GM20000 (cell line): ENCODE measurements at regions not wholly inside any gene's neighbourhood (a gene's known extent, or its start where the extent isn't known, plus 50 kb on each side); places are given as distances from the start of the nearest gene placed in this dataset.

ENCODE experiments used
- DNase-seq: peaks from one replicate; pipeline ENCODE4 v3.0.0; 2012; ENCODE audit warnings: low spot score
- TF ChIP-seq, protein P1 (sequence below): IDR thresholded peaks from 2 replicates; pipeline ENCODE4 v1.5.1; 2012; ENCODE audit warnings: mild to moderate bottlenecking, control low read depth; ENCODE audit errors: extremely low read depth, missing control alignments

DNA sequence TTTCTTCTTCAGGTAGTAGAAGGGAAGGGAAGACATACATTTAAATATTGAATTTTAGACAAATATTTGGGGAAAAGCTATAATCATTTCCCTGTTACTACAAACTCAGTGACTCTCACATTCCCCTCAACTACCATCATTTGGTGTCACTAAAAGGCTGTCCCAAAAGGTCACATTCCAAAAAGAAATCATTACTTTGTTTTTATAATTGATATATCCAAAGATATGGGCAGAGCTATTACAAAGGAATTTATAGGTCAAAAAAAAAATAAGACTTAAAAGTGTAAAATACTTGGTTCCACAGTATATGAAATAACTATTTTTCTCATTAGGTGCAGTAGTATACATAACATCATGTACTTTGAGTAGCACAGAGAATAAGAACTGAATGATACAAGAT lies 751.4 kb downstream of the KCNA4 start:
- TF ChIP-seq, protein P1, sequence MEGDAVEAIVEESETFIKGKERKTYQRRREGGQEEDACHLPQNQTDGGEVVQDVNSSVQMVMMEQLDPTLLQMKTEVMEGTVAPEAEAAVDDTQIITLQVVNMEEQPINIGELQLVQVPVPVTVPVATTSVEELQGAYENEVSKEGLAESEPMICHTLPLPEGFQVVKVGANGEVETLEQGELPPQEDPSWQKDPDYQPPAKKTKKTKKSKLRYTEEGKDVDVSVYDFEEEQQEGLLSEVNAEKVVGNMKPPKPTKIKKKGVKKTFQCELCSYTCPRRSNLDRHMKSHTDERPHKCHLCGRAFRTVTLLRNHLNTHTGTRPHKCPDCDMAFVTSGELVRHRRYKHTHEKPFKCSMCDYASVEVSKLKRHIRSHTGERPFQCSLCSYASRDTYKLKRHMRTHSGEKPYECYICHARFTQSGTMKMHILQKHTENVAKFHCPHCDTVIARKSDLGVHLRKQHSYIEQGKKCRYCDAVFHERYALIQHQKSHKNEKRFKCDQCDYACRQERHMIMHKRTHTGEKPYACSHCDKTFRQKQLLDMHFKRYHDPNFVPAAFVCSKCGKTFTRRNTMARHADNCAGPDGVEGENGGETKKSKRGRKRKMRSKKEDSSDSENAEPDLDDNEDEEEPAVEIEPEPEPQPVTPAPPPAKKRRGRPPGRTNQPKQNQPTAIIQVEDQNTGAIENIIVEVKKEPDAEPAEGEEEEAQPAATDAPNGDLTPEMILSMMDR, result no peak
- no peak for DNase-seq

DNA sequence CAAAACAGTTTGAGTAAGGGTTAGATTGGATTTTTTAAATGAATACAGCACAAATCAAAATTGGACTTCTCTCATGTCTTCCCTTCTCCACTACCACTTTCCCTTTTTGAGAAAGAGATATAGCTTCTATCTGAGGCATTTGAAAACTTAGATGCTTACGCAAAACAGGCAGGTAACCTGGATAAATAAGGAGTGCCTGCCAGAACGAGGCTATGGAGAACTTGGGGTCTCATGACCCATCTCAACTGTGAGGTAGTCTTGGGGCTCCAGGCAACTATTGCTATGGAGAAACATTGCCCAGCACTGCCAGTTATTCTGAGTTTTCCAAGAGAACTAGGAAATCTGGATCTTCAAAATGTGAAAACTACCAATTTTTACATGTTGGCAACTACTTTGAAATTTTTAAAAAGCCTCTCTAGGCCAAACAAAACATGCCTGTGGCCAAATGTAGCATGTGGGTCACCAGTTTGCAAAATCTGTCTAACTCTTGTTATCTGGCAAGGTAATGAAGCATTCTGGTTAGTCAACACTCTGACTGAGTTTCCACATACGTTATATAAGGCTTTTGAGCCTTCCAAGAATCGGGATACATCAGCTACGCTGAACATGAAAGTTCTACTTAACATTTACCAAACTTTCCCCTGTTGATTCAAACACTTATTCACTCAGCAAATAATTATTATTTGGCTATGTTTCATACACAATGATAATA lies 752.7 kb downstream of the KCNA4 start:
- TF ChIP-seq, protein P1, result no peak
- no peak for DNase-seq

DNA sequence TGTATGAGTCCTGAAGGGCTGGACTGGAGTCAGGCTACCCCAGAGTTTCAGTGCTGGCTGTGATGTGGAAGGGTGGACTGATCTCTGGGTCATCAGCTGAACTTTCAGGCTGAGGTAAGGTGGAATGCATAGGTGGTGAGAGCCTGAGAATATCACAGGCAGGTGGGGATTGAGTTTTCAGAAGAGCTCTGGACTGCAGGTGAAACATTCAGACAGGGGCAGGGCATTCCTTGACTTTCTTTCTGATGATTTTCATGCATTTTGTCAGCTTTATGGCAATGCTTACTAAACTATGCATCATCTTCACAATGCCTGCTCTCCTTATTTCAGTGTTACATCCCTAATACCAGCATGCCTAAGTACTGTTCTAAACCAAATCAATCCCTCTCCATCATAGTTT lies 755.0 kb downstream of the KCNA4 start:
- DNase-seq, result no peak
- TF ChIP-seq, protein P1, result no peak

DNA sequence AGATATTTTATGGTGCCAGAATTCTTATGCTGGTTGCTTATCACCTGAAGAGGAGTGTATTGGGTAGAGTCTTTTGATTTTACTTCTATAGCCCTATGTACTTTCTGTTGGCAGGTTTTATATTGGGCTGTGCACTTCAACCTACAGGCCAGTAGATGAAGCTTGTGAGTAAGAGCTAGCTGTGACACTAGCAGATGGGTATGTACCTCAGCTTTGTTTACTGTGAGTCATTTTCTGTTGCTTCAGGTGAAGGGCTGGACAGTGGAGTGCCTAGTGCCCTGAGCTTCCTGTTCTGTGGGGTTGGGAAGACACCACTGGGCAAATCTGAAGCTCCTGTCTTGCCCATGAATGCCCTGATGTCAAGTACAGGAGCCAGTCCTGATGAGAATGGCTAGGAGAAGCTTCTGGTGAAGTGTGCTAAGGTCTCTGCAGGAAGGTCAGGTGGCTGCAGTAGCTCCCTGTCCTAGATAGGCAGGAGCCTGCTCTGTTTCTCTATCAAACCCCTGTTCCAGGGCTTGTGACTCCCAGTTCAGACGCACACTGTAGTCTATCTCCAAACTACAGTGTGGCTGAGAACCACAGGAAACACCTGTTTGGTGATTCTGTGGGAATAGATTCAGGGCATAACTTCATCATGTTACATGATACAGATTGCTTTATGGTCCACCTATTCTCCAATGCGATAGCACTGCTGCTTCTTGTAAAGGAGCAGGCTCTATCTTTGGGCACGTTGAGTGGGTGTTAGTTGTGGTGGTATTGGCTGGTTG lies 755.7 kb downstream of the KCNA4 start:
- no peak for DNase-seq
- TF ChIP-seq, protein P1, result no peak

DNA sequence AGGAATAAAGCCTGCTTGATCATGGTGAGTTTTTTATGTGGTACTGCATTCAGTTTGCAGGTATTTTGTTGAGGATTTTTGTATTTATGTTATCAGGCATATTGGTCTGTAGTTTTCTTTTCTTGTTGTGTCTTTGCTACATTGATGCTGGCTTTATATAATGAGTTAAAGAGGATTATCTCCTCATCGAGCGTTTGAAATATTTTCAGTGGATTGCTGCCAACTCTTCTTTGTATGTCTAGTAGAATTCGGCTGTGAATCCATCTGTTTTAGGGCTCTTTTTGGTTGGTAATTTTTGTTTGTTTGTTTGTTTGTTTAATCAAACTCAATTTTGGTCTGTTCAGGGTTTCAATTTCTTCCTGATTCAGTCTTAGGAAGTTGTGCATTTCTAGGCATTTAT lies 758.4 kb downstream of the KCNA4 start:
- TF ChIP-seq, protein P1, result no peak
- no peak for DNase-seq

DNA sequence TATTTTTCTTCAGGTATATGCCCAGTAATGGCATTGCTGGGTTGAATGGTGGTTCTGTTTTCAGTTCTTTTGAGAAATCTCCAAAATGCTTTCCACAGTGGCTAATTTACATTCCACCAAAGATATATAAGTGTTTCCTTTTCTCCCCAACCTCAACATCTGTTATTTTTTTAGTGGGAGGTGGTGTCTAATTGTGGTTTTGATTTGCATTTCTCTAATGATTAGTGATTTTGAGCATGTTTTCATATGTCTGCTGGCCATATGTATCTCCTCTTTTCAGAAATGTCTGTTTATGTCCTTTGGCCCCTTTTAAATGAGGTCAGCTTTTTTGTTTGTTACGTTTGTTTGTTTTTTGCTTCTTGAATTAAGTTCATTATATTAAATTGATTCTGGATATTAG lies 760.2 kb downstream of the KCNA4 start:
- TF ChIP-seq, protein P1, result no peak
- no peak for DNase-seq

DNA sequence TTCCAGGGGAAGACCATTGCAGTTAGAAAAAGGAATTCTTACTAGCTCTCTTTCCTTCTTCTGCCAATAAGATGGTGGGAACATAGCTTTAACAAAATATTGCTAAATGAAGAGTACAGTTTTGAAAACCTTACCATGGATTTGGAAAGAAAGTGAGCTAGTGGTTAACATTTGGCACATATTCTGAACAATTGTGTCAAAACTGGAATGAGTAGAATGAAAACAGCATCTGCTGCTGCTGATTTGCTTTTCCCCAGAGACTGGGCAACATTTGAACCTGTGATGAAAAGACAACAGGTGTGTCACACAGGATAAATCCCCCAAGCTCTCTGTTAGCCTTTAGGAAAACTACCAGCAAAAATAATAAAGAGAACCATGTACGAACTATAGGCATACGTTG lies 761.4 kb downstream of the KCNA4 start:
- TF ChIP-seq, protein P1, result no peak
- DNase-seq, result no peak
